ENCODE measurements at regions not wholly inside any gene's neighbourhood (a gene's known extent, or its start where the extent isn't known, plus 50 kb on each side); places are given as distances from the start of the nearest gene placed in this dataset.

DNA sequence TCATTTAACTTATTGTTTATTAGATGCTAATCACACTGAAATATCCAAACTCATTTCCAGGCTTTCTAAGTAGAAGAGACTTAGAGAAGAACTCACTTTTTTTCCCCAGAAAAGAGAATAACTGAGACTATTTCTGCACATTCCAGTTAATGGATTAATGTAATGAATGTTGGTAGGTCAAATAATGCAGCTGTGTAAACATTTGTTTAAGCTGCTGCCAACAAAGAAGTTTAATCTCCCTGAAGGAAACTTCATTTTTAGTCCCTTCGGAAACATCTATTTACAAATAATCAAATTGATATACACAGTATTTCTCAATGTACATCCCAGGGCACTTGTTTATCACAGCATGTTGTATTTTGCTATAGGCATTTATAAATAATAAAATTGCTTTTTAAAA lies 126.9 kb downstream of the KCNS3 start:
- ATAC-seq (no peak), DNase-seq (no peak)
- Histone ChIP-seq H3K27me3 (ENCODE audit: control insufficient read depth in 2 of 2, insufficient read depth in 2 of 2, low read length in 2 of 2) (no peaks in the 10 kb centered on the region), H3K4me1 (ENCODE audit: control insufficient read depth in 2 of 2, insufficient read depth in 2 of 2, low read length in 2 of 2) (no peaks in the 10 kb centered on the region), H3K27ac (ENCODE audit: low read depth, low read length) (no peak overlapping the region), H3K4me3 (ENCODE audit: low read length) (no peak overlapping the region), H3K36me3 (ENCODE audit: control insufficient read depth in 2 of 3, insufficient read depth in 3 of 3, low read length in 3 of 3) (no peaks in the 10 kb centered on the region), H3K9me3 (ENCODE audit: control insufficient read depth in 2 of 3, low read length in 3 of 3) (no peaks in the 10 kb centered on the region)
- Mint-ChIP-seq H3K4me1 (no peaks in the 10 kb centered on the region), H3K27me3 (peaks cover 0 to 7% (median 0%) of the 10 kb centered on the region in 5 donors), H3K36me3 (peaks cover 0 to 6% (median 0%) of the 10 kb centered on the region in 5 donors), H3K9me3 (peaks cover 0 to 30% (median 10%) of the 10 kb centered on the region in 11 donors), H3K27ac (no peak overlapping the region), H3K4me3 (no peak overlapping the region)
- intact Hi-C loops (cut with micrococcal nuclease): no loop called here
- ChIA-PET CTCF (no interaction called here), POLR2A (no interaction called here)

DNA sequence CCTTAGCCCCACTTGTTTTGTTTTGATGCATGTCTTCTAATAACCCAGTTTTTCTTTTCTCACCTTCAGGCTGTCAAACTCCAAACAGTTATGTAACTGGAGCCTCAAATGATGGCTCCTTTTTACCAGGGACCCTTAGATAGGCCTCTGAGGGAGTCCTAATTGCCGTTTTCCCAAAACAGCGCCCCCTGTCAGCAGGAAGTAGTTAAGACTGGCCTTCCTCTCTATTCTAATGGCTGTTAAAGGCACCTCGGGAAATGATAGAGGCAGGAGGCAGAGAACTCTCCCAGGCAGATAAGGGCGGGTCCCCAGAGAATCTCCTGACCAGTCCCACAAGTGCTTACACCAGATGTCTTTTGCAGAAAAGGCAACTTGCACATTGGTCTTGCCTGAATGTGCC lies 123.2 kb downstream of the KCNS3 start:
- Mint-ChIP-seq H3K27ac (no peak overlapping the region), H3K36me3 (peaks cover 0 to 9% (median 0%) of the 10 kb centered on the region in 5 donors), H3K4me3 (no peak overlapping the region), H3K27me3 (peaks cover 0 to 9% (median 6%) of the 10 kb centered on the region in 5 donors), H3K9me3 (peaks cover 0 to 36% (median 14%) of the 10 kb centered on the region in 11 donors), H3K4me1 (no peaks in the 10 kb centered on the region)
- ChIA-PET CTCF (no interaction called here), POLR2A (no interaction called here)
- H3K4me3 ChIP-seq (ENCODE audit: low read length): no peak overlapping the region
- H3K4me1 ChIP-seq (ENCODE audit: control insufficient read depth in 2 of 2, insufficient read depth in 2 of 2, low read length in 2 of 2): no peaks in the 10 kb centered on the region
- intact Hi-C loops (cut with micrococcal nuclease): no loop called here
- no peaks in the 10 kb centered on the region for H3K36me3 ChIP-seq (ENCODE audit: control insufficient read depth in 2 of 3, insufficient read depth in 3 of 3, low read length in 3 of 3)
- ATAC-seq (no peak), DNase-seq (no peak)
- H3K27me3 ChIP-seq (ENCODE audit: control insufficient read depth in 2 of 2, insufficient read depth in 2 of 2, low read length in 2 of 2): no peaks in the 10 kb centered on the region
- H3K9me3 ChIP-seq (ENCODE audit: control insufficient read depth in 2 of 3, low read length in 3 of 3): no peaks in the 10 kb centered on the region
- no peak overlapping the region for H3K27ac ChIP-seq (ENCODE audit: low read depth, low read length)

DNA sequence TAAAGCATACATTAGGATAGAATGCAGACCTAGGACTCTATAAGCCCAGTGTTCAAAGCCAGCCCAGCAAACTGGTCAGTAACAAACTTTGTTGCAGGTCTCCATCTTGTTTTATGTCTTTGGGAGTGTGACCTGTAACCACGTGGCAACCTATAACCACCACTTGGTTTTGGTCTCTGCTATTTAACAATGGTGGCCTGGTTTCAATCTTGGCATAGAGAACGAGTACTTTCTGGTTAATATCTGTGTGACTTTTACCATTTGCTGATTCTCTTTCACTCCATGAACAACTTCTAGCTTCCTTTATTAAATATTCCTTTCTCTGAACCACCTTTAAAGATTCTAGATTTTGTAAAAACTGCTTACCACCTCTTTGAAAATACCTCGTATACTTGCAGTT lies 118.5 kb downstream of the KCNS3 start:
- no peak for DNase-seq
- POLR2A ChIA-PET: no interaction called here
- H3K27ac Mint-ChIP-seq: no peak overlapping the region
- Histone ChIP-seq H3K4me1 (ENCODE audit: control insufficient read depth in 2 of 2, insufficient read depth in 2 of 2, low read length in 2 of 2) (no peaks in the 10 kb centered on the region), H3K4me3 (ENCODE audit: low read length) (no peak overlapping the region), H3K36me3 (ENCODE audit: control insufficient read depth in 2 of 3, insufficient read depth in 3 of 3, low read length in 3 of 3) (no peaks in the 10 kb centered on the region), H3K27ac (ENCODE audit: low read depth, low read length) (no peak overlapping the region), H3K9me3 (ENCODE audit: control insufficient read depth in 2 of 3, low read length in 3 of 3) (peaks cover 0 to 6% (median 0%) of the 10 kb centered on the region in 3 experiments), H3K27me3 (ENCODE audit: control insufficient read depth in 2 of 2, insufficient read depth in 2 of 2, low read length in 2 of 2) (no peaks in the 10 kb centered on the region)
- H3K4me1 Mint-ChIP-seq: no peaks in the 10 kb centered on the region
- ATAC-seq: no peak
- H3K9me3 Mint-ChIP-seq: peaks cover 0 to 42% (median 11%) of the 10 kb centered on the region in 11 donors
- H3K27me3 Mint-ChIP-seq: peaks cover 0 to 6% (median 5%) of the 10 kb centered on the region in 5 donors
- intact Hi-C loops (cut with micrococcal nuclease): no loop called here
- CTCF ChIA-PET: no interaction called here
- no peak overlapping the region for H3K4me3 Mint-ChIP-seq
- peaks cover 0 to 4% (median 0%) of the 10 kb centered on the region in 5 donors for H3K36me3 Mint-ChIP-seq

DNA sequence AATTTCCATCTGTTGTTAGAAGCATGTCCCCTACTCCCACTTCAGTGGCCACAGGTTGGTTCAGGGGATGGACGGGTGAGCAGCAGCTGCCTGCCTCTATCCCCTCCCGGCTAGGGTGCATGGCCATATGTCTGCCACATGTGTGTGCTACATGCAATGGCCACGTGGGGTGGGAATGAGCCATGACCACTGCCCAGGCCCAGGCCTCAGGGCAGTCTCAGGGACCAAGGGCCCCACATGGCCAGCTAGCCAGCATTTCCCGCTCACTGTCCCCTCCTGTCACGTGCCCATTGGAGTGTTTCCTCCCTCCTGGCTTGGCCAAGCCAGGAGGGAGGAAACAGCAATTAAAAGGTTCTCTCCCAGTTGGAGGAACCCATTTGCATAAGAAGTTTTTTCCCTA lies 117.1 kb downstream of the KCNS3 start:
- Mint-ChIP-seq H3K27me3 (peaks cover 0 to 6% (median 5%) of the 10 kb centered on the region in 5 donors), H3K4me1 (no peaks in the 10 kb centered on the region), H3K4me3 (no peak overlapping the region), H3K36me3 (peaks cover 0 to 4% (median 0%) of the 10 kb centered on the region in 5 donors), H3K9me3 (peaks cover 0 to 38% (median 9%) of the 10 kb centered on the region in 11 donors), H3K27ac (no peak overlapping the region)
- intact Hi-C loops (cut with micrococcal nuclease): no loop called here
- ATAC-seq (no peak), DNase-seq (no peak)
- no peaks in the 10 kb centered on the region for H3K36me3 ChIP-seq (ENCODE audit: control insufficient read depth in 2 of 3, insufficient read depth in 3 of 3, low read length in 3 of 3)
- peaks cover 0 to 6% (median 0%) of the 10 kb centered on the region in 3 experiments for H3K9me3 ChIP-seq (ENCODE audit: control insufficient read depth in 2 of 3, low read length in 3 of 3)
- ChIA-PET POLR2A (no interaction called here), CTCF (no interaction called here)
- H3K4me3 ChIP-seq (ENCODE audit: low read length): no peak overlapping the region
- no peaks in the 10 kb centered on the region for H3K4me1 ChIP-seq (ENCODE audit: control insufficient read depth in 2 of 2, insufficient read depth in 2 of 2, low read length in 2 of 2)
- H3K27me3 ChIP-seq (ENCODE audit: control insufficient read depth in 2 of 2, insufficient read depth in 2 of 2, low read length in 2 of 2): no peaks in the 10 kb centered on the region
- no peak overlapping the region for H3K27ac ChIP-seq (ENCODE audit: low read depth, low read length)
